Panc1 (cell line): ENCODE measurements at regions not wholly inside any gene's neighbourhood (a gene's known extent, or its start where the extent isn't known, plus 50 kb on each side); places are given as distances from the start of the nearest gene placed in this dataset.

Source experiments
- ATAC-seq: fragments of 200-7000 bp; cut with Tn5 transposase; 2 replicates; pipeline ENCODE4 v1.9.1; 2020; ENCODE audit warnings: mild to moderate bottlenecking, moderate library complexity
- BruUV-seq: library from RNA; stranded (reverse); fragments of 400-500 nt; replicated peaks from 2 replicates; lab custom pipeline; 2021; lab: Mats Ljungman, UMichigan
- CTCF ChIA-PET: fragments of 300-600 bp; sonication (Branson Sonifier 250); formaldehyde crosslinking; loops from one replicate; lab custom pipeline; 2022; ENCODE audit warnings: antibody characterized with exemption; lab: Charles Lee
- POLR2A ChIA-PET: fragments of 300-600 bp; sonication (Branson Sonifier 250); formaldehyde crosslinking; loops from one replicate; lab custom pipeline; 2022; ENCODE audit warnings: antibody characterized with exemption; lab: Charles Lee
- DNase-seq: peaks from one replicate; pipeline ENCODE4 v3.0.0-alpha.2; 2010; ENCODE audit warnings: low read depth, low spot score
- H3K27ac ChIP-seq: 2 replicates; pipeline ENCODE4 v1.5.1; 2011; ENCODE audit warnings: mild to moderate bottlenecking, low read length, inconsistent platforms
- H3K27me3 ChIP-seq: fragments of 200-500 bp; sonication (Bioruptor generic); 2 replicates; pipeline ENCODE4 v1.6.0; 2014; ENCODE audit warnings: low read length, inconsistent platforms; ENCODE audit not compliant: control insufficient read depth, insufficient read depth
- H3K36me3 ChIP-seq: fragments of 200-500 bp; sonication (Bioruptor generic); 2 replicates; pipeline ENCODE4 v1.5.1; 2014; ENCODE audit warnings: inconsistent platforms, mild to moderate bottlenecking, low read length, moderate library complexity; ENCODE audit not compliant: control insufficient read depth, insufficient read depth
- H3K4me1 ChIP-seq: 2 replicates; pipeline ENCODE4 v1.5.1; 2011; ENCODE audit warnings: inconsistent platforms, mild to moderate bottlenecking, low read length, moderate library complexity; ENCODE audit not compliant: control insufficient read depth, insufficient read depth
- H3K4me3 ChIP-seq, 2 experiments: 2 replicates each; pipeline ENCODE4 v1.5.1; 2011 to 2012; ENCODE audit warnings: low read depth in 2 of 2, low read length in 2 of 2, mild to moderate bottlenecking in 2 of 2, inconsistent platforms in 1 of 2, moderate library complexity in 1 of 2
- H3K9me3 ChIP-seq: fragments of 200-500 bp; sonication (Bioruptor generic); 2 replicates; pipeline ENCODE4 v1.5.1; 2014; ENCODE audit warnings: low read depth, mild to moderate bottlenecking, inconsistent platforms, low read length, moderate library complexity; ENCODE audit not compliant: control insufficient read depth, insufficient read depth
- POLR2AphosphoS5 ChIP-seq: IDR thresholded peaks from 2 replicates; pipeline ENCODE4 v1.6.1; 2012; ENCODE audit warnings: mild to moderate bottlenecking, low read depth, low read length, moderate library complexity
- SIN3A ChIP-seq: IDR thresholded peaks from 2 replicates; pipeline ENCODE4 v1.6.1; 2012; ENCODE audit warnings: low read depth, mild to moderate bottlenecking, low read length, moderate library complexity, borderline replicate concordance; ENCODE audit not compliant: insufficient read depth
- TCF7L2 ChIP-seq: IDR thresholded peaks from 2 replicates; pipeline ENCODE4 v1.6.1; 2011; ENCODE audit warnings: mild to moderate bottlenecking, low read depth, low read length, inconsistent platforms
- in situ Hi-C: cut with HindIII; loops from 2 replicates; pipeline ENCODE4 v1.10.0; 2016; ENCODE audit warnings: low sequenced_read_pairs, low pct_unique_long_range_greater_than_20kb
- intact Hi-C: fragments of 100-400 bp; cut with micrococcal nuclease; formaldehyde crosslinking; loops from one replicate; pipeline ENCODE4 v1.10.0; 2022; ENCODE audit not compliant: unreplicated experiment
- TF ChIP-seq, protein P1 (sequence below), 2 experiments: IDR thresholded peaks; 2 replicates each; pipeline ENCODE4 v1.6.1; 2011 to 2012; ENCODE audit warnings: low read depth in 2 of 2, control low read depth in 1 of 2, low read length in 1 of 2, mild to moderate bottlenecking in 1 of 2, moderate library complexity in 1 of 2; ENCODE audit not compliant: insufficient read depth in 1 of 2
- TF ChIP-seq, protein P2 (sequence below): fragments of 450-650 bp; IDR thresholded peaks from 2 replicates; pipeline ENCODE4 v1.5.1; 2017; ENCODE audit warnings: mild to moderate bottlenecking

DNA sequence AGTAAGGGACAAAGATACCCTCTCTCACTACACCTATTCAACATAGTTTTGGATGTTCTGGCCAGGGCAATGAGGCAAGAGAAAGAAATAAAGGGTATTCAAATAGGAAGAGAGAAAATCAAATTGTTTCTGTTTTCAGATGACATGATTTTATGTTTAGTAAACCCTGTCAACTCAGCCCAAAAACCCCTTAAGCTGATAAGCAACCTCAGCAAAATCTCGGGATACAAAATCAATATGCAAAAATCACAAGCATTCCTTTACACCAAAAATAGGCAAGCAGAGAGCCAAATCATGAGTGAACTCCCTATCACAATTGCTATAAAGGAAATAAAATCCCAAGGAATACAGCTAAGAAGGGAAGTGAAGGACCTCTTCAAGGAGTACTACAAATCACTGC lies 1130.7 kb upstream of the PIK3C3 start:
- ATAC-seq (no peak), DNase-seq (no peak)
- no TSS peak for BruUV-seq
- Histone ChIP-seq H3K27ac (no peak overlapping the region), H3K36me3 (no peaks in the 10 kb centered on the region), H3K9me3 (no peaks in the 10 kb centered on the region), H3K4me1 (no peaks in the 10 kb centered on the region), H3K4me3 (no peak overlapping the region), H3K27me3 (no peaks in the 10 kb centered on the region)
- ChIA-PET CTCF (no interaction called here), POLR2A (no interaction called here)
- TF ChIP-seq POLR2AphosphoS5 (no peak), SIN3A (no peak), TCF7L2 (no peak)
- TF ChIP-seq, protein P1, sequence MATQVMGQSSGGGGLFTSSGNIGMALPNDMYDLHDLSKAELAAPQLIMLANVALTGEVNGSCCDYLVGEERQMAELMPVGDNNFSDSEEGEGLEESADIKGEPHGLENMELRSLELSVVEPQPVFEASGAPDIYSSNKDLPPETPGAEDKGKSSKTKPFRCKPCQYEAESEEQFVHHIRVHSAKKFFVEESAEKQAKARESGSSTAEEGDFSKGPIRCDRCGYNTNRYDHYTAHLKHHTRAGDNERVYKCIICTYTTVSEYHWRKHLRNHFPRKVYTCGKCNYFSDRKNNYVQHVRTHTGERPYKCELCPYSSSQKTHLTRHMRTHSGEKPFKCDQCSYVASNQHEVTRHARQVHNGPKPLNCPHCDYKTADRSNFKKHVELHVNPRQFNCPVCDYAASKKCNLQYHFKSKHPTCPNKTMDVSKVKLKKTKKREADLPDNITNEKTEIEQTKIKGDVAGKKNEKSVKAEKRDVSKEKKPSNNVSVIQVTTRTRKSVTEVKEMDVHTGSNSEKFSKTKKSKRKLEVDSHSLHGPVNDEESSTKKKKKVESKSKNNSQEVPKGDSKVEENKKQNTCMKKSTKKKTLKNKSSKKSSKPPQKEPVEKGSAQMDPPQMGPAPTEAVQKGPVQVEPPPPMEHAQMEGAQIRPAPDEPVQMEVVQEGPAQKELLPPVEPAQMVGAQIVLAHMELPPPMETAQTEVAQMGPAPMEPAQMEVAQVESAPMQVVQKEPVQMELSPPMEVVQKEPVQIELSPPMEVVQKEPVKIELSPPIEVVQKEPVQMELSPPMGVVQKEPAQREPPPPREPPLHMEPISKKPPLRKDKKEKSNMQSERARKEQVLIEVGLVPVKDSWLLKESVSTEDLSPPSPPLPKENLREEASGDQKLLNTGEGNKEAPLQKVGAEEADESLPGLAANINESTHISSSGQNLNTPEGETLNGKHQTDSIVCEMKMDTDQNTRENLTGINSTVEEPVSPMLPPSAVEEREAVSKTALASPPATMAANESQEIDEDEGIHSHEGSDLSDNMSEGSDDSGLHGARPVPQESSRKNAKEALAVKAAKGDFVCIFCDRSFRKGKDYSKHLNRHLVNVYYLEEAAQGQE (IDR thresholded peaks at IDR 0.05; ENCODE audit: insufficient read depth in 1 of 2, low read depth in 2 of 2, low read length in 1 of 2): no peak
- TF ChIP-seq, protein P2, sequence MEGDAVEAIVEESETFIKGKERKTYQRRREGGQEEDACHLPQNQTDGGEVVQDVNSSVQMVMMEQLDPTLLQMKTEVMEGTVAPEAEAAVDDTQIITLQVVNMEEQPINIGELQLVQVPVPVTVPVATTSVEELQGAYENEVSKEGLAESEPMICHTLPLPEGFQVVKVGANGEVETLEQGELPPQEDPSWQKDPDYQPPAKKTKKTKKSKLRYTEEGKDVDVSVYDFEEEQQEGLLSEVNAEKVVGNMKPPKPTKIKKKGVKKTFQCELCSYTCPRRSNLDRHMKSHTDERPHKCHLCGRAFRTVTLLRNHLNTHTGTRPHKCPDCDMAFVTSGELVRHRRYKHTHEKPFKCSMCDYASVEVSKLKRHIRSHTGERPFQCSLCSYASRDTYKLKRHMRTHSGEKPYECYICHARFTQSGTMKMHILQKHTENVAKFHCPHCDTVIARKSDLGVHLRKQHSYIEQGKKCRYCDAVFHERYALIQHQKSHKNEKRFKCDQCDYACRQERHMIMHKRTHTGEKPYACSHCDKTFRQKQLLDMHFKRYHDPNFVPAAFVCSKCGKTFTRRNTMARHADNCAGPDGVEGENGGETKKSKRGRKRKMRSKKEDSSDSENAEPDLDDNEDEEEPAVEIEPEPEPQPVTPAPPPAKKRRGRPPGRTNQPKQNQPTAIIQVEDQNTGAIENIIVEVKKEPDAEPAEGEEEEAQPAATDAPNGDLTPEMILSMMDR: no peak
- intact Hi-C loops: no loop called here
- in situ Hi-C loops: no loop called here

DNA sequence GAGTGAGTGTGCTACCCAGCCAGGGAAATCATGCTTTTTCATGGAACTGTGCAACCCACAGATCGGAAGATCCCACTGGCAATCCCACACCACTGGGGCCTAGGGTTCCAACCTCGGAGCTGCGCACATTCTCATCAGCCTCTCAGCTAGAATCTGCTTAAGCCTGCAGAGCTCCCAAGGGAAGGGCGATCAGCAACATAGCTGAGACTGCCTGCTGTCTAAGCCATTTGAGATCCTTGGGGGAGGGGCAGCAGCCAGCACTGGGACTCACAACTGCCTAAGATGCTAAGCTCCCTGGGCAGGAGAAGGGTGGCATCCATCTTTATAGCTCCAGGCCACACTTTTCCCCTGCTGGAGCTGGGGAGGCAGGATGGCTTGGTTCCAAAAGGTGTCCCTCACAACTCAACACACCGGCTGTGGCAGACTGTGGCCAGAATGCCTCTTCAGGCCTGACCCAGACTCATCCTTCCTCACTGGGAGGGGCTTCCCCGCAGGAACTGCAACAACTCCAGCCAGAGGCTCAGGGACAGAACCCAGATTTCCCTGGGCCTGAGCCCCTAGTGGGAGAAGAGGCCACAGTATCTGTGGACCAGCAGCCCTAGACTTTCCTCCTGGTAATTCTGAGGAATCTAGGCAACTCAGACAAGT lies 1133.3 kb upstream of the PIK3C3 start:
- TF ChIP-seq POLR2AphosphoS5: no peak
- ChIA-PET POLR2A (no interaction called here), CTCF (no interaction called here)
- DNase-seq (no peak), ATAC-seq (no peak)
- no peaks in the 10 kb centered on the region for H3K36me3 ChIP-seq
- H3K4me3 ChIP-seq: no peak overlapping the region
- no peaks in the 10 kb centered on the region for H3K9me3 ChIP-seq
- H3K27ac ChIP-seq: no peak overlapping the region
- H3K27me3 ChIP-seq: no peaks in the 10 kb centered on the region
- H3K4me1 ChIP-seq: no peaks in the 10 kb centered on the region
- BruUV-seq: no TSS peak
- intact Hi-C loops (no loop called here), in situ Hi-C loops (no loop called here)

DNA sequence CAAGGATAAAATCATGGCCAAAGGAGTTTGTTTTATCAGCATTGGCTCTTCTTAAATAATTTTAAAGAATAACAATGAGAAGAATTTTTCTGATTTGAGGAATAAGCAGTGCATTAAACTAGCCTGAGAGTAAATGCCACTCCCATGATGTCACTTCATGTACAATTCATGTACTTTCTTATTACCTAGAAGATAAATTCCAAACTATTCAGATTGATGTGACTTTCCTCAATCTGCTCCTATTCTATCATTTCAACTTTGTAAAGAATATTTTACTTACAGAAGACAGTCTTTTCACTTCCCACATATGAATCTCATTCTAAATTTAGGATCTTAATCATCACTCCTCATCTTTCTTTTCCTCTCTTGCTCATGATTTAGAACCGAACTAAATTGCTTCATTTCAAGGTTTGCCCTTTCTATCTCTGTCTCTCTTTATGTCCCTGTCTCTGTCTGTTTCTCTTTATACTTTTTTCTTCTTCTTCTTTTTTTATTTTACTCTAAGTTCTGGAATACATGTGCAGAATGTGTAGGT lies 1142.0 kb upstream of the PIK3C3 start:
- no peaks in the 10 kb centered on the region for H3K9me3 ChIP-seq
- no peaks in the 10 kb centered on the region for H3K27me3 ChIP-seq
- no peak overlapping the region for H3K27ac ChIP-seq
- H3K4me3 ChIP-seq: no peak overlapping the region
- BruUV-seq: no TSS peak
- TF ChIP-seq TCF7L2 (no peak), POLR2AphosphoS5 (no peak), SIN3A (no peak)
- TF ChIP-seq, protein P2: no peak
- TF ChIP-seq, protein P1 (IDR thresholded peaks at IDR 0.05; ENCODE audit: insufficient read depth in 1 of 2, low read depth in 2 of 2, low read length in 1 of 2): no peak
- no peak for ATAC-seq
- no peak for DNase-seq
- intact Hi-C loops: no loop called here
- H3K36me3 ChIP-seq: no peaks in the 10 kb centered on the region
- H3K4me1 ChIP-seq: no peaks in the 10 kb centered on the region
- in situ Hi-C loops: no loop called here
- CTCF ChIA-PET: no interaction called here
- POLR2A ChIA-PET: no interaction called here
